ENCODE measurements at regions not wholly inside any gene's neighbourhood (a gene's known extent, or its start where the extent isn't known, plus 50 kb on each side); places are given as distances from the start of the nearest gene placed in this dataset.

DNA sequence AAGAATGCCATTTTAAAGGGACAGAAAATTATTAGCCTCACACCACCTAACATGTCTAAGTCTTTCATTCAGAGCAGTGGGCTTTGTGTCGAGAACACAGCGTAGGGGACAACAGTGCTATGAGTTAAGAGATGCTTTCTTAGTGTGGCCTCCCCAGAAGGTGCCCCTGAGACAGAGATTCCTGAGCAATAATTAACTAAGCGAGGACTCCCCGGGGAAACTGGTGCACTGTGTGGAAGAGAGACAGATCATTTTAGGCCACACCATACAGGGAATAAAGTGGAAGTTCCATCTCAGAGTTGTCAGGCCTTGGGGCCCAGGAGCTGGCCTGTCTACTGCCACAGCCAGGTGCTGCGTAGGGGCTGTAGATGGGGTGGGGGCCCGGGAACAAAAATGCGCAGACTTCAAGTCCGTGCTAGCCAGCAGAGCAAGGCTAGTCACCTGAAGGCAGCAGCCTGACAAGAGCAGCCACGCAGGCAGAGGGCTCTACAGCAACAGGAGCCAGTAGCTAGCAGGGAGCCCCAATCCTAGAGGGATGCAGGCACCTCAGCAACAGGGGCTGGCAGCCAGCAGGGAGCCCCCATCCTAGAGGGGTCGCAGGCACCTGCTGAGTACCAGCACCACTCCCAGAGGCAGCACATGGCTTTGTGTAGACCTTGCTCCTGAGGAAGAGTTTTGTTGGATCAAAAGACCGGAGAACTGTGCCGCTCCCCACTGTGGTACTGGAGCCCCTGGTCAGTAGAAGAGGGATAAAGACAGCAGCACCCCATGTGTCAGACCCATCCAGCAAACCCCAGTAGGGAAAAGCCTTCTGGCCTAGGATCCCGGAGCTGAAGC, 63.0 kb upstream of the NXT1 start:
- Histone ChIP-seq H3K9me3 (ENCODE audit: control insufficient read depth, low read depth, low read length) (no peaks in the 10 kb centered on the region), H3K4me2 (ENCODE audit: control insufficient read depth, extremely low read depth, insufficient read depth, low read depth, low read length) (no peak overlapping the region), H3K9me1 (ENCODE audit: control insufficient read depth, extremely low read depth, insufficient read depth, low read length) (no peaks in the 10 kb centered on the region), H3K27ac (ENCODE audit: control insufficient read depth, insufficient read depth, low read length) (no peak overlapping the region), H3K9ac (ENCODE audit: control insufficient read depth, extremely low read depth, insufficient read depth, low read length) (no peak overlapping the region), H3K36me3 (ENCODE audit: control insufficient read depth in 2 of 2, extremely low read depth in 1 of 2, insufficient read depth in 2 of 2, low read length in 2 of 2) (no peaks in the 10 kb centered on the region), H3K4me3 (ENCODE audit: control insufficient read depth in 2 of 3, extremely low read depth in 1 of 3, insufficient read depth in 2 of 3, low read depth in 1 of 3, low read length in 3 of 3) (no peak overlapping the region), H4K20me1 (ENCODE audit: control insufficient read depth, extremely low read depth, insufficient read depth, low read length) (no peaks in the 10 kb centered on the region), H3K27me3 (ENCODE audit: control insufficient read depth, extremely low read depth, insufficient read depth, low read length) (peaks cover 5% of the 10 kb centered on the region), H3K4me1 (ENCODE audit: control insufficient read depth, extremely low read depth, insufficient read depth, low read length) (no peaks in the 10 kb centered on the region), H3K79me2 (ENCODE audit: control insufficient read depth, insufficient read depth, low read length) (no peaks in the 10 kb centered on the region), H2AFZ (ENCODE audit: control insufficient read depth, low read length) (no peak overlapping the region)
- TF ChIP-seq EZH2 (IDR thresholded peaks at IDR 0.05; ENCODE audit: low read length), result no peak
- FAIRE-seq (no peak), DNase-seq (ENCODE audit: low read depth, low spot score) (no peak)
- dilution Hi-C loops (cut with MboI; ENCODE audit: extremely low pct_ligation_motif_present, low sequenced_read_pairs), result no loop called here

DNA sequence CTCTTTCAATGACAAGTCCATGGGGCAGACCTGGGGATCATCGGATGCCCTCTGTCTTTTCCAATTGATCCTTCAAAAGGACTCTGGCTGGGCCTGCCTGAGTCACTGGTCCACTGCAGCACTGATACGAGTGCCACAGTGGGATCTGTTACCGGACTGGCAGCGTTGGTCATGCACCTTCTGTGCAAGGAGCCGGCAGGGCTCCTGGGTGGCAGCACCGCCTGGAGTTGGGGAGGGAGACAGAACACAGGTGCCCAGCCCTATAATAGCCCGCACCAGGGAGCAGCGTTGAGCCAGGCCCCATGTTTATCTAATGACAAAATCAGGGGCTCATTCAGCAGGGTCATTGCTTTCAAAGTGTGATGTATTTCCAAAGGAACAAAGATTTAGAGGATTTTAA, 64.2 kb upstream of the NXT1 start:
- Histone ChIP-seq H4K20me1 (ENCODE audit: control insufficient read depth, extremely low read depth, insufficient read depth, low read length) (no peaks in the 10 kb centered on the region), H3K4me2 (ENCODE audit: control insufficient read depth, extremely low read depth, insufficient read depth, low read depth, low read length) (no peak overlapping the region), H3K9me1 (ENCODE audit: control insufficient read depth, extremely low read depth, insufficient read depth, low read length) (no peaks in the 10 kb centered on the region), H3K36me3 (ENCODE audit: control insufficient read depth in 2 of 2, extremely low read depth in 1 of 2, insufficient read depth in 2 of 2, low read length in 2 of 2) (no peaks in the 10 kb centered on the region), H3K4me1 (ENCODE audit: control insufficient read depth, extremely low read depth, insufficient read depth, low read length) (no peaks in the 10 kb centered on the region), H3K9ac (ENCODE audit: control insufficient read depth, extremely low read depth, insufficient read depth, low read length) (no peak overlapping the region), H3K4me3 (ENCODE audit: control insufficient read depth in 2 of 3, extremely low read depth in 1 of 3, insufficient read depth in 2 of 3, low read depth in 1 of 3, low read length in 3 of 3) (no peak overlapping the region), H3K27me3 (ENCODE audit: control insufficient read depth, extremely low read depth, insufficient read depth, low read length) (peaks cover 5% of the 10 kb centered on the region), H2AFZ (ENCODE audit: control insufficient read depth, low read length) (no peak overlapping the region), H3K27ac (ENCODE audit: control insufficient read depth, insufficient read depth, low read length) (no peak overlapping the region), H3K9me3 (ENCODE audit: control insufficient read depth, low read depth, low read length) (no peaks in the 10 kb centered on the region), H3K79me2 (ENCODE audit: control insufficient read depth, insufficient read depth, low read length) (no peaks in the 10 kb centered on the region)
- TF ChIP-seq CTCF (optimal IDR thresholded peaks at IDR 0.05 in 1 of 3, IDR thresholded peaks at IDR 0.05 in 1 of 3, conservative IDR thresholded peaks at IDR 0.05 in 1 of 3; ENCODE audit: extremely low read depth in 1 of 3, insufficient read depth in 2 of 3, low read length in 3 of 3), result no peak
- no peak for TF ChIP-seq EZH2 (IDR thresholded peaks at IDR 0.05; ENCODE audit: low read length)
- DNase-seq (ENCODE audit: low read depth, low spot score) (no peak), FAIRE-seq (no peak)
- dilution Hi-C loops (cut with MboI; ENCODE audit: extremely low pct_ligation_motif_present, low sequenced_read_pairs), result no loop called here

DNA sequence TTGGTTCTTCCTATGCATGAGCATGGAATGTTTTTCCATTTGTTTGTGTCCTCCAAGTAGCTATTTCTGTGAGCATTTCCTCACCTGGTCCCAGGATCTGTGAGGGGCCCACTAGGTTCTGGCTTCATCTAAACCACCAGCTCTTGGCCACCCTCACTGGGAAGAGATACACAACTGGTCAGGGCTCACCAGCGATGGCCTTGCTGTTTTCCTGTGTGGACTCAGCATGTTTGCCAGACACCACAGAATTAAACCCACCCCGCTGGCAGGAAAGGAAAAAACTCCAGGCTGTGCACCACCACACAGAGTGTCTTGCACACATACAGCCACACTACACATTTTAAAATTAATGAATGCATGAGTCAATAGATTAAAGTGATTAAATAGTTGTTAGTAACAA, 65.1 kb upstream of the NXT1 start:
- Histone ChIP-seq H3K27me3 (ENCODE audit: control insufficient read depth, extremely low read depth, insufficient read depth, low read length) (peaks cover 5% of the 10 kb centered on the region), H3K36me3 (ENCODE audit: control insufficient read depth in 2 of 2, extremely low read depth in 1 of 2, insufficient read depth in 2 of 2, low read length in 2 of 2) (no peaks in the 10 kb centered on the region), H3K9me3 (ENCODE audit: control insufficient read depth, low read depth, low read length) (no peaks in the 10 kb centered on the region), H3K79me2 (ENCODE audit: control insufficient read depth, insufficient read depth, low read length) (no peaks in the 10 kb centered on the region), H3K9ac (ENCODE audit: control insufficient read depth, extremely low read depth, insufficient read depth, low read length) (no peak overlapping the region), H3K9me1 (ENCODE audit: control insufficient read depth, extremely low read depth, insufficient read depth, low read length) (no peaks in the 10 kb centered on the region), H3K4me3 (ENCODE audit: control insufficient read depth in 2 of 3, extremely low read depth in 1 of 3, insufficient read depth in 2 of 3, low read depth in 1 of 3, low read length in 3 of 3) (no peak overlapping the region), H3K27ac (ENCODE audit: control insufficient read depth, insufficient read depth, low read length) (no peak overlapping the region), H3K4me1 (ENCODE audit: control insufficient read depth, extremely low read depth, insufficient read depth, low read length) (no peaks in the 10 kb centered on the region), H4K20me1 (ENCODE audit: control insufficient read depth, extremely low read depth, insufficient read depth, low read length) (no peaks in the 10 kb centered on the region), H2AFZ (ENCODE audit: control insufficient read depth, low read length) (no peak overlapping the region), H3K4me2 (ENCODE audit: control insufficient read depth, extremely low read depth, insufficient read depth, low read depth, low read length) (no peak overlapping the region)
- dilution Hi-C loops (cut with MboI; ENCODE audit: extremely low pct_ligation_motif_present, low sequenced_read_pairs), result no loop called here
- no peak for FAIRE-seq
- no peak for DNase-seq (ENCODE audit: low read depth, low spot score)
- TF ChIP-seq EZH2 (IDR thresholded peaks at IDR 0.05; ENCODE audit: low read length), result no peak
- no peak for TF ChIP-seq CTCF (optimal IDR thresholded peaks at IDR 0.05 in 1 of 3, IDR thresholded peaks at IDR 0.05 in 1 of 3, conservative IDR thresholded peaks at IDR 0.05 in 1 of 3; ENCODE audit: extremely low read depth in 1 of 3, insufficient read depth in 2 of 3, low read length in 3 of 3)

Measured in keratinocyte (primary cell).